HG03558 (cell line): ENCODE measurements at regions not wholly inside any gene's neighbourhood (a gene's known extent, or its start where the extent isn't known, plus 50 kb on each side); places are given as distances from the start of the nearest gene placed in this dataset.
"Not testable (repeated sequence)": the region's sequence is repeated elsewhere in the genome, so short reads cannot be mapped to it uniquely, and the experiment has no call there.

ENCODE experiments used
- ATAC-seq: cut with Tn5 transposase; IDR thresholded peaks from one replicate; pipeline ENCODE4 v1.9.1; 2021; ENCODE audit warnings: moderate number of reproducible peaks; ENCODE audit not compliant: unreplicated experiment; ENCODE audit errors: extremely low read depth

DNA sequence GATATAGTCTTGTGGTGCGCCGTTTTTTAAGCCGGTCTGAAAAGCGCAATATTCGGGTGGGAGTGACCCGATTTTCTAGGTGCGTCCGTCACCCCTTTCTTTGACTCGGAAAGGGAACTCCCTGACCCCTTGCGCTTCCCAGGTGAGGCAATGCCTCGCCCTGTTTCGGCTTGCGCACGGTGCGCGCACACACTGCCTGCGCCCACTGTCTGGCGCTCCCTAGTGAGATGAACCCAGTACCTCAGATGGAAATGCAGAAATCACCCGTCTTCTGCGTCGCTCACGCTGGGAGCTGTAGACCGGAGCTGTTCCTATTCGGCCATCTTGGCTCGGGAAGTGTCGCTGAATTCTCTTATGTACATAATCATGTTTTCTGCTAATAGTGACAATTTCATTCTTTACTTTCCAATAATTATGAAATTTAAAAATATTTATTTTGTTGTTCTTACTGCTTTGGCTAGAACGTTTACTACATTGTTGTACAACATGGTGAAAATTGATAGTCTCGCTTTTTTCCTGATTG is 61.2 kb upstream of the MINDY3 start:
- not testable (repeated sequence) for ATAC-seq

GRCh38 chr10:15931376-15931775 is 71.1 kb upstream of the MINDY3 start:
- no peak for ATAC-seq

- not testable (repeated sequence) for ATAC-seq
Measured at GRCh38 chr10:15939543-15939942, 79.2 kb upstream of the MINDY3 start.

- ATAC-seq: no peak
Measured at GRCh38 chr10:15943426-15943825, 83.1 kb upstream of the MINDY3 start.

- ATAC-seq: no peak
Measured at GRCh38 chr10:15954188-15954587, 93.9 kb upstream of the MINDY3 start.

GRCh38 chr10:15960277-15960676 is 100.0 kb upstream of the MINDY3 start:
- no peak for ATAC-seq

GRCh38 chr10:15972736-15973135 is 112.4 kb upstream of the MINDY3 start:
- not testable (repeated sequence) for ATAC-seq

DNA sequence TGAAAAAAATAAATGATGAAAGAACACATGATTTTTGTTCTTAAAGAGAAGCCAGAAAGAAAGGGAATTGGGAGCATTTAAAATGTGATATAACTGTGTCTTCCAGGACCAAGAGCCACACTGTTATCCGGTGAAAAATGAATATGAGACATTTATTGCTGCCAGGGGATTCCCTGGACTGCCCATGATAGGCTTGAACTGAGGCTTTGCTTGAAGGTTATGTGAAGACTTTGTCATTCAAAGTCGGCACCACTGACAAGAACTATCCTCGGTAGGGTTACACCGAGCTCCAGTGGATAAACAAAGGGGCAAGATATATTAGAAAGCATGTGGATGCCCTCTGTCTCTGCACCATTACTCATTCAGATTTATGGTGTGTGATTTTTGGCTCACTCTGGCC is 125.4 kb upstream of the MINDY3 start:
- no peak for ATAC-seq

DNA sequence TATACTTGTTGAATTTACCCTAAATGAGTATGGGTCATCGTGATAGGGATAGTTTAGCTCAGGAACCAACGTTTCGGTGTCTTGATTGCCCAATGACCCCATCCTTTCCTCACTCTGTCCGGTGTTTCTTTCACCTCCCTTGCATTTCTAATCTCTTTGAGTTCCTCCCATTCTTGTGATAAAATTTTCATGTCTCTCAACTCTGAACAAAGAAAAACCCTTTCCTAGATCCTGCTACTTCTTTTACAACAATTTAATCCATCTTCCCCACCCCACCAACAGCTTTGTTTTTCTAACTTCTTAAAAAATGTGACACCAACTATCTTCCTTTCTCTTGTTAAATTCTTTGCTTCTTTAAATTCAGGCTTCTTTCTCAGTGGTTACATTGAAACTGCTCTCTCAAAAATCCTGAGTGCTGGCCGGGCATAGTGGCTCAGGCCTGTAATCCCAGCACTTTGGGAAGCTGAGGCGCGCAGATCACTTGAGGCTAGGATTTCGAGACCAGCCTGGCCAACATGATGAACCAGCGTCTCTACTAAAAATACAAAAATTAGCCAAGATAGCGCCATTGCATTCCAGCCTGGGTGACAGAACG is 130.3 kb upstream of the MINDY3 start:
- no peak for ATAC-seq

DNA sequence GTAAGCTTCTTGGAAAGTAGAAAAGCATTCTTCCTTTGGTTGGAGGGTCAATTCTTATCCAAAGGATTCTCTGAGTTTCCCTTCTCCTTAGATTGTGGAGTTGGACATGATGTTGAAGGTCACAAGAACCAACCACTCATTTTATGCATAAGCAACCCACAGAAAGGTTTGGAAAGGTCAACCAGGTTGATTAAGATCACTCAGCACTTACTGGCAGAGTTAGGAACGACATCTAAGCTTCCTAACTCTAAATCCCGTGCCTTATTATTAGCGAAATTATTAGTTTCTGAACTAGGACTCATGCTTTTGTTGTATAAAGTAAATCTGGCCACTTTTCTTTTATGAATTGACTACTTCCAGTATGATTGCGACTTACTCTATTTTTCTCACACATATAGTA is 137.0 kb upstream of the MINDY3 start:
- no peak for ATAC-seq

GRCh38 chr10:16001581-16001980 is 141.3 kb upstream of the MINDY3 start:
- no peak for ATAC-seq

GRCh38 chr10:16009785-16010184 is 149.5 kb upstream of the MINDY3 start:
- ATAC-seq: no peak

GRCh38 chr10:16011548-16011947 is 151.2 kb upstream of the MINDY3 start:
- no peak for ATAC-seq

DNA sequence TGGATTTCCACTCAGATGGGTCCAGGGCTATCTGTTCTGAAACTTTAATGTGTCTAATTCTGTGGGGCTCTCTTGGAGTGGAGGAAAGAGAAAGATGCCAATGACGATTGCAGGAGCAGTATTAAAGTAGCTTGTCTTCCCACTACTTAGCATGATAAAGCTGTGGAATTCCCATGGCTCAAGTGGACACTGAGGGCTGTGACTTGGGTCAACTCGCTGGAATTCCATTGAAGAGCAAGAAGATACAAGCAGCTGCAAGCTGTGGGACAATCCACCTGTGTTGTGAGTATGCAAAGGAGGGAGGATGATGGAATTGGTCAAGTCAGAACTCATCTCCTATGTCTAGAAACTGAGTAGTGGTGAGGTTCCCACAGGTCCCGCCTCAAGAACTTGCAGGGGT is 154.2 kb upstream of the MINDY3 start:
- no peak for ATAC-seq

DNA sequence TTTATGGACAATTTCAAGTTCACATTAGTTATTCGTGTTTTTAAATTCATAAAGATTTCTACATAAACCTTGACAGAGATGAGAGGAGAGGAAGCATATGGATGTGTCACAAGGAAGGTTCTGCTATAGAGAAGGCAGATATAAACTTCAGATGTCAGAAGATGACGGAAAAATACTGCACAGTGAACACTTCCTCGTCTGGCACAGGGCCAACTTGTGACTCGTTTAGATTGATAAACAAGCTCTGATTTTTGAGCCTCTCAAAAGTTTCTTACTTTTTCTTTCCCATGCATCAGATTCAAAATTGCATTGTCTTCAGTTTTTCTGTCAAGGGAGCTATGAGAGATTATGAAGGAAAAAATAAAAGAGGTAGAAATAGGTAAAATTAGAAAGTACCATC is 156.4 kb upstream of the MINDY3 start:
- ATAC-seq: no peak

- ATAC-seq: no peak
Measured at GRCh38 chr10:16020836-16021235, 160.5 kb upstream of the MINDY3 start.

- not testable (repeated sequence) for ATAC-seq
Measured at GRCh38 chr10:16026832-16027231, 166.5 kb upstream of the MINDY3 start.

DNA sequence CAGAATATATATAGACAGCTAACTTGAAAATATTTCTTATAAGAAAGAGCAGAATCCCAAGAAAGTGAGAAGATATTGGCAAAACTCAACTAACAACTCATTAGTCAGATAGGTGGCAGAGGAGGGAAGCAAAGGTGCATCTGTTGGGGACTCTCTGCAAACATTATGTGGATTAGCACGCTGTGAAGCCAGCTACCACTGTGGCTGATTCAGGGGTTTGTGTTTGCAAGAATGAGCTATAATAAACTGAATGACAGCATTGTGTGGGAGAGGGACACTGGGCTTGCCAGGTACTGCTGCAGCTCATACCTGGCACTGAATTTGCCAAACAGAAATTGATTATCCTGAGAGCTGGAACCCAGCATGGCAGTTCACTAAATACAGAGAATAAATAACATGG is 170.3 kb upstream of the MINDY3 start:
- no peak for ATAC-seq

- no peak for ATAC-seq
Measured at GRCh38 chr10:16049050-16049449, 188.7 kb upstream of the MINDY3 start.

GRCh38 chr10:16049782-16050181 is 189.5 kb upstream of the MINDY3 start:
- ATAC-seq: no peak

GRCh38 chr10:16063350-16063749 is 203.0 kb upstream of the MINDY3 start:
- no peak for ATAC-seq

DNA sequence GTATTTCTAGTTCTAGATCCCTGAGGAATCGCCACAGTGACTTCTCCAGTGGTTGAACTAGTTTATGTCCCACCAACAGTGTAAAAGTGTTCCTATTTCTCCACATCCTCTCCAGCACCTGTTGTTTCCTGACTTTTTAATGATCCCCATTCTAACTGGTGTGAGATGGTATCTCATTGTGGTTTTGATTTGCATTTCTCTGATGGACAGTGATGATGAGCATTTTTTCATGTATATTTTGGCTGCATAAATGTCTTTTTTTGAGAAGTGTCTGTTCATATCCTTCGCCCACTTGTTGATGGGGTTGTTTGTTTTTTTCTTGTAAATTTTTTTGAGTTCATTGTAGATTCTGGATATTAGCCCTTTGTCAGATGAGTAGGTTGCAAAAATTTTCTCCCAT is 223.2 kb upstream of the MINDY3 start:
- ATAC-seq: not testable (repeated sequence)

GRCh38 chr10:16105082-16105481 is 244.8 kb upstream of the MINDY3 start:
- no peak for ATAC-seq
